ENCODE measurements at regions not wholly inside any gene's neighbourhood (a gene's known extent, or its start where the extent isn't known, plus 50 kb on each side); places are given as distances from the start of the nearest gene placed in this dataset.

DNA sequence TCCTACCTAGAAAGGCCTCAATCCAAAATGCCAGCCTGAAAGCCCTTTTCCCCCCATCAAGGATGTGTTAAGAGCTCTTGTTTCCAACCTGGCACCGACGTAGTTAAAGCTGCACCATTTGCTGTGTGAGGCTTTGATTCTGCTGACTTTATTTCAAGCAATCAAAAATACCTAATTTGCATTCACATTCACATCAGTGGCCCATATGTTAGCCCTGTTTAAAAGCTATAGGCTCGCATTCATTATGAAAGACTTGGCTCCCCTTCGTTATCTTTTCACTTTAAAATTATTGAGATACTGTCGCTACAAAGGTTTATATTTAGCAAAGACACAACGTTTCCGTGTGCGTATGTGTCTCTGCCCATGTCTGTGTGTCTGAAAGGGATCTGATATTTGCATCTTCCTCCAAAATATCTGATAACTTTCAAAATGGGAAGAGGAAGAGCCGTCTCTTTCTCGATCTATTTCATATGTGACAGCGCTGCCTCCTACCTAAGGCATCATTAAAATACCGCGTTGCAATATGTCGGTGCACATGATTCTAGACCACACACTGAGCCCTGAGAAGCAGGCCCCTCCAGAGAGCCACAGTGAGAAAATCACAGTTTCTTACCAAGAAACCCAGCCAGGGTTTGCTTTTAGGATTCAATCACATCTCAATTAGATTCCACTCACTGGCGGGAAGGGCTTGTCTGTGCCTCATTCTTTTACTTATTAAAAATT, 57.1 kb upstream of the ITPRID1 start:
- TF ChIP-seq CTCF (IDR thresholded peaks at IDR 0.05) (no peak), POLR2A (IDR thresholded peaks at IDR 0.05) (no peak), POLR2AphosphoS5 (IDR thresholded peaks at IDR 0.05) (no peak)
